NCI-H2196 treated with DMSO at 0.1 percent for 48 hours (cell line): ENCODE measurements at regions not wholly inside any gene's neighbourhood (a gene's known extent, or its start where the extent isn't known, plus 50 kb on each side); places are given as distances from the start of the nearest gene placed in this dataset.
"Not testable (repeated sequence)": the region's sequence is repeated elsewhere in the genome, so short reads cannot be mapped to it uniquely, and the experiment has no call there.

ENCODE experiments used
- DNase-seq: peaks from one replicate; lab custom pipeline; 2025; ENCODE audit not compliant: unreplicated experiment; lab: John Stamatoyannopoulos, UW

- DNase-seq: no peak
These were observed 287.3 kb downstream of the USP46 start for GRCh38 chr4:52371841-52372240.

- DNase-seq: no peak
These were observed 286.8 kb downstream of the USP46 start for GRCh38 chr4:52372269-52372668.

GRCh38 chr4:52372747-52373146, 286.4 kb downstream of the USP46 start:
- DNase-seq: no peak

- DNase-seq: no peak
These were observed 285.5 kb downstream of the USP46 start for GRCh38 chr4:52373650-52374049.

- DNase-seq: no peak
These were observed 284.2 kb downstream of the USP46 start for GRCh38 chr4:52374877-52375276.

GRCh38 chr4:52376132-52376704, 282.9 kb downstream of the USP46 start:
- peak; percentile 12 for DNase-seq

GRCh38 chr4:52377563-52377962, 281.5 kb downstream of the USP46 start:
- no peak for DNase-seq

- no peak for DNase-seq
These were observed 251.6 kb downstream of the USP46 start for GRCh38 chr4:52407545-52407944.

- DNase-seq: no peak
These were observed 251.1 kb downstream of the USP46 start for GRCh38 chr4:52408032-52408431.

GRCh38 chr4:52408471-52408870, 250.6 kb downstream of the USP46 start:
- no peak for DNase-seq

- DNase-seq: not testable (repeated sequence)
These were observed 249.3 kb downstream of the USP46 start for GRCh38 chr4:52409766-52410165.

GRCh38 chr4:52410971-52411370, 248.1 kb downstream of the USP46 start:
- DNase-seq: no peak

GRCh38 chr4:52420330-52420729, 238.8 kb downstream of the USP46 start:
- no peak for DNase-seq

GRCh38 chr4:52421811-52422213, 237.3 kb downstream of the USP46 start:
- DNase-seq: no peak

- DNase-seq: no peak
These were observed 235.1 kb downstream of the USP46 start for GRCh38 chr4:52423967-52424366.

- no peak for DNase-seq
These were observed 233.3 kb downstream of the USP46 start for GRCh38 chr4:52425751-52426326.

- no peak for DNase-seq
These were observed 227.7 kb downstream of the USP46 start for GRCh38 chr4:52431410-52431809.

GRCh38 chr4:52431869-52432268, 227.2 kb downstream of the USP46 start:
- DNase-seq: no peak

GRCh38 chr4:52442524-52442923, 216.6 kb downstream of the USP46 start:
- not testable (repeated sequence) for DNase-seq

- DNase-seq: no peak
These were observed 186.7 kb downstream of the USP46 start for GRCh38 chr4:52472444-52472843.

- DNase-seq: no peak
These were observed 181.8 kb downstream of the USP46 start for GRCh38 chr4:52477191-52477780.

- DNase-seq: no peak
These were observed 175.8 kb downstream of the USP46 start for GRCh38 chr4:52483186-52483890.
